Activated T-cell treated with anti-CD3 and anti-CD28 coated beads, Interleukin-2, amount 50 U/mL, for 4 hours (primary cell): ENCODE measurements at regions not wholly inside any gene's neighbourhood (a gene's known extent, or its start where the extent isn't known, plus 50 kb on each side); places are given as distances from the start of the nearest gene placed in this dataset.

ENCODE experiments used
- ATAC-seq, 2 donors: fragments of 200-7000 bp; cut with Tn5 transposase; one replicate each; pipeline ENCODE4 v1.10.0; 2021
- DNase-seq: peaks from one replicate; pipeline ENCODE4 v3.0.0-alpha.2; 2020
- H3K27me3 Mint-ChIP-seq: one replicate; pipeline ENCODE4 v1.8.0; 2021; ENCODE audit warnings: low read depth, mixed read lengths
- H3K36me3 Mint-ChIP-seq: one replicate; pipeline ENCODE4 v1.8.0; 2022; ENCODE audit warnings: mixed read lengths; ENCODE audit not compliant: insufficient read depth
- H3K4me1 Mint-ChIP-seq: one replicate; pipeline ENCODE4 v1.8.0; 2021; ENCODE audit warnings: low read depth, mixed read lengths
- H3K4me3 Mint-ChIP-seq: one replicate; pipeline ENCODE4 v1.8.0; 2021; ENCODE audit warnings: mild to moderate bottlenecking, moderate library complexity, mixed read lengths
- H3K9me3 Mint-ChIP-seq: one replicate; pipeline ENCODE4 v1.8.0; 2021; ENCODE audit warnings: mixed read lengths

GRCh38 chr2:5562426-5562825 lies 129.8 kb upstream of the SOX11 start:
- Mint-ChIP-seq H3K9me3 (no peaks in the 10 kb centered on the region), H3K4me1 (no peaks in the 10 kb centered on the region), H3K36me3 (no peaks in the 10 kb centered on the region), H3K4me3 (no peak overlapping the region), H3K27me3 (no peaks in the 10 kb centered on the region)
- ATAC-seq, result no peak
- DNase-seq, result no peak

DNA sequence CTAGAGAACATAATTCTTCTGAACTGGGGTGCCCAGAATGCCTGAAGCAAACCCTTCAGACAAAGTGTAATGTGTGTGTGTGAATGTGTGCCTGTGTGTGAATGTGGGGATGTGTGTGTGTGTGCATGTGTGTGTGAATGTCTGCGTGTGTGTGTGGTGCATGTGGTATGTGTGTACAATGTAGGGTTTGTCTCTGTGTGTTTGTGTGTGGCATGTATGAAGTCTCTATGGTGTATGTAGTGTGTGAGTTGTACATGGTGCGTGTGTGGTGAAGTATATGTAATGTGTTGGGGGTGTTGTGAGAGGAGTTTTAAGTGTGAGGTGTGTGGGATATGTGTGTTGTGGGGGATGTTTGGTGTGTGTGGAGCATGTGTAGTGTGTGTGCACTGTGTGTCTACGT lies 129.3 kb upstream of the SOX11 start:
- no peak overlapping the region for H3K4me3 Mint-ChIP-seq
- no peaks in the 10 kb centered on the region for H3K4me1 Mint-ChIP-seq
- H3K36me3 Mint-ChIP-seq, result no peaks in the 10 kb centered on the region
- no peaks in the 10 kb centered on the region for H3K9me3 Mint-ChIP-seq
- no peak for ATAC-seq
- no peak for DNase-seq
- H3K27me3 Mint-ChIP-seq, result no peaks in the 10 kb centered on the region

GRCh38 chr2:5563411-5563810 lies 128.8 kb upstream of the SOX11 start:
- Mint-ChIP-seq H3K27me3 (no peaks in the 10 kb centered on the region), H3K4me3 (no peak overlapping the region), H3K36me3 (no peaks in the 10 kb centered on the region)

GRCh38 chr2:5569256-5569655 lies 122.9 kb upstream of the SOX11 start:
- Mint-ChIP-seq H3K4me1 (no peaks in the 10 kb centered on the region), H3K36me3 (no peaks in the 10 kb centered on the region), H3K9me3 (peaks cover 6% of the 10 kb centered on the region), H3K4me3 (no peak overlapping the region), H3K27me3 (no peaks in the 10 kb centered on the region)
- ATAC-seq (no peak), DNase-seq (no peak)

More at GRCh38 chr2:5563411-5563810, 128.8 kb upstream of the SOX11 start:
- Mint-ChIP-seq H3K4me1 (no peaks in the 10 kb centered on the region), H3K9me3 (no peaks in the 10 kb centered on the region)
- ATAC-seq (no peak), DNase-seq (no peak)

GRCh38 chr2:5576015-5576414 lies 116.2 kb upstream of the SOX11 start:
- Mint-ChIP-seq H3K4me3 (no peak overlapping the region), H3K36me3 (no peaks in the 10 kb centered on the region), H3K4me1 (no peaks in the 10 kb centered on the region), H3K27me3 (no peaks in the 10 kb centered on the region), H3K9me3 (peaks cover 13% of the 10 kb centered on the region)
- DNase-seq (no peak), ATAC-seq (no peak)

DNA sequence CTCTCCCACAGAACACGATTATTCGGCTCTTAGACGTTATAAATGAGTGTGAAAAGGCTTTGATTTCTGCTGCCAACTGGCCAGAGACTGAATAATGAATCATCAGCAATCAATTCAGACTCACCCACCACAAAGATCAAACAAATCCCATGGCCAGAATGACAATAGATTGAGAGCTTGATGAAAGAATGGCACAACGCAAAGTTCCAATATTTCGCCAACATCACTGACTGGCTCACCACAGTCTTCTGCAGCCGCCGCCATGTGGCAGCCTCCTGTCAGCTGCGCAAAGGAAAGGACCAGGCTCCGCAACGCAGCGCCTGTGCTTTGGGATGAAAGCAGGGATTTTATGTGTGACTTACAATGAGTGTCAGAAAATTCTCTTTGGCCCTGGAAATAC lies 104.4 kb upstream of the SOX11 start:
- DNase-seq (no peak), ATAC-seq (no peak)
- Mint-ChIP-seq H3K27me3 (no peaks in the 10 kb centered on the region), H3K4me3 (no peak overlapping the region), H3K36me3 (no peaks in the 10 kb centered on the region), H3K9me3 (peaks cover 7% of the 10 kb centered on the region), H3K4me1 (no peaks in the 10 kb centered on the region)

GRCh38 chr2:5588601-5589000 lies 103.6 kb upstream of the SOX11 start:
- Mint-ChIP-seq H3K36me3 (no peaks in the 10 kb centered on the region), H3K4me1 (no peaks in the 10 kb centered on the region), H3K4me3 (no peak overlapping the region), H3K27me3 (no peaks in the 10 kb centered on the region), H3K9me3 (peaks cover 7% of the 10 kb centered on the region)
- ATAC-seq (no peak), DNase-seq (no peak)

DNA sequence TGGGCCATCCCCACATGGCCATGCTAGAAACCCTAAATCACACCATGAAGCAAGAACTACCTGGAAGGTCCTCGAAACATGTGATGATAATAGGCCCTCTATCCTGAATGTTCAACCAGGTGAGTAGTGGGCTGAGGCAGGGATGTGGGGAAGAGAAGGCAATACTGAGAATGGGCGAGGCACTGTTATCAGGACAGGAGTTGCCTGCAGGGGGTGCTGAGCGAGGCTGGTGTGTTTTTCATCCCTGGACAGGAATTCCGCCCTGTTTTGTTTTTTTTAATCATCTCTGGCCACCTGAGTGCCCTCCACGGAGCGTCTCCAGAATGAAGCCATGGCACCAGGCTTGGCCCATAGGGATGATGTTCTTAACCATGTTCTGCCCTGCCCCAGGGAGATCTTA lies 103.0 kb upstream of the SOX11 start:
- no peak for ATAC-seq
- H3K4me1 Mint-ChIP-seq, result no peaks in the 10 kb centered on the region
- DNase-seq, result no peak
- H3K4me3 Mint-ChIP-seq, result no peak overlapping the region
- H3K9me3 Mint-ChIP-seq, result peaks cover 7% of the 10 kb centered on the region
- no peaks in the 10 kb centered on the region for H3K27me3 Mint-ChIP-seq
- H3K36me3 Mint-ChIP-seq, result no peaks in the 10 kb centered on the region

DNA sequence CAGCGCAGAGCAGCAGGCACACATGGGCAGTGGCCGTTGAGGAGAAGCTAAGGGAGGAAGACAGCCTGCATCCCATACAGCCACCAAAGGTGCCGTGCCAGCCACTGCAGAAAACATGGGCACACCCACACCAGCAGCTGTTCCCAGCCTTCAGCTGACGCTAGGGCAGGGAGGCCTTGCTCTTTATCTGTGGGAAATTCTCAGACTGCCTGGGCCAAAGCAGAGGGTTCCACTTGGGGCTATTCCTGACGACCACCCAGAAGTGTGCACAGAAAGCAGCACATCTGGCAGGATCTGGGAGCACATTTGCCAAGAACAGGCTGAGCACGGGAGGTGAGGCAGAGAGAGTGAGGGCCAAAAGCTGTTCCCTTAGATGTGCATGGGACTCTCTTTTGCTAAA lies 101.3 kb upstream of the SOX11 start:
- no peak for DNase-seq
- peaks cover 7% of the 10 kb centered on the region for H3K9me3 Mint-ChIP-seq
- ATAC-seq, result no peak
- H3K36me3 Mint-ChIP-seq, result no peaks in the 10 kb centered on the region
- no peaks in the 10 kb centered on the region for H3K4me1 Mint-ChIP-seq
- H3K27me3 Mint-ChIP-seq, result no peaks in the 10 kb centered on the region
- no peak overlapping the region for H3K4me3 Mint-ChIP-seq

DNA sequence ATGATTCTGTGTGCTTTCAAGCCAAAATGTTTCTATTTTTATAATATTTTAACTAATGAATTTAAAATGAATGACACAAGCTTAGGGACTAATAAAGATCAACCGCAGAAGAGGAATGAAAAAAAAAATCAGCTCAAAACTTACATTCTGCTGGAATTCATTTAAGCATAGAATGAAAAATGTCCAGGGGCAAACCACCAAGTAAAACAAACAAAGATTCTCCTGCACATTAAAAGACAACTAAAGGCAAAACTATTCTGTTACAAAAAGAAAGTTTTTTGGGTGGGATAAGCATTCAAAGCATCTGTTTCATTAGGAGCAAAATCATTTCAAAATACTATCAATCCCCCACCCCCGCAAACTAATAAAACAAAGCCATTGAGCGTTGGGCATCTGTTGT lies 99.3 kb upstream of the SOX11 start:
- no peak for ATAC-seq
- H3K4me3 Mint-ChIP-seq, result no peak overlapping the region
- no peak for DNase-seq
- H3K27me3 Mint-ChIP-seq, result no peaks in the 10 kb centered on the region
- no peaks in the 10 kb centered on the region for H3K36me3 Mint-ChIP-seq
- no peaks in the 10 kb centered on the region for H3K4me1 Mint-ChIP-seq
- peaks cover 3% of the 10 kb centered on the region for H3K9me3 Mint-ChIP-seq

- H3K9me3 Mint-ChIP-seq, result peaks cover 3% of the 10 kb centered on the region
- H3K4me3 Mint-ChIP-seq, result no peak overlapping the region
- H3K36me3 Mint-ChIP-seq, result no peaks in the 10 kb centered on the region
- ATAC-seq (no peak), DNase-seq (no peak)
- no peaks in the 10 kb centered on the region for H3K4me1 Mint-ChIP-seq
- H3K27me3 Mint-ChIP-seq, result no peaks in the 10 kb centered on the region
These were observed 97.9 kb upstream of the SOX11 start for GRCh38 chr2:5594249-5594695.

- no peaks in the 10 kb centered on the region for H3K4me1 Mint-ChIP-seq
- no peaks in the 10 kb centered on the region for H3K27me3 Mint-ChIP-seq
- ATAC-seq, result no peak
- DNase-seq, result no peak
- H3K9me3 Mint-ChIP-seq, result no peaks in the 10 kb centered on the region
- H3K4me3 Mint-ChIP-seq, result no peak overlapping the region
- H3K36me3 Mint-ChIP-seq, result no peaks in the 10 kb centered on the region
These were observed 95.3 kb upstream of the SOX11 start for GRCh38 chr2:5596868-5597267.

- ATAC-seq, result no peak
- Mint-ChIP-seq H3K36me3 (no peaks in the 10 kb centered on the region), H3K9me3 (no peaks in the 10 kb centered on the region), H3K27me3 (no peaks in the 10 kb centered on the region), H3K4me3 (no peak overlapping the region), H3K4me1 (no peaks in the 10 kb centered on the region)
- no peak for DNase-seq
These were observed 94.0 kb upstream of the SOX11 start for GRCh38 chr2:5598156-5598555.

GRCh38 chr2:5609201-5609600 lies 83.0 kb upstream of the SOX11 start:
- Mint-ChIP-seq H3K4me1 (no peaks in the 10 kb centered on the region), H3K4me3 (no peak overlapping the region), H3K27me3 (no peaks in the 10 kb centered on the region), H3K9me3 (peaks cover 9% of the 10 kb centered on the region), H3K36me3 (no peaks in the 10 kb centered on the region)
- no peak for ATAC-seq
- DNase-seq, result no peak

- ATAC-seq, result no peak
- H3K4me1 Mint-ChIP-seq, result no peaks in the 10 kb centered on the region
- peaks cover 13% of the 10 kb centered on the region for H3K9me3 Mint-ChIP-seq
- no peaks in the 10 kb centered on the region for H3K36me3 Mint-ChIP-seq
- no peak for DNase-seq
- H3K4me3 Mint-ChIP-seq, result no peak overlapping the region
- no peaks in the 10 kb centered on the region for H3K27me3 Mint-ChIP-seq
These were observed 79.5 kb upstream of the SOX11 start for GRCh38 chr2:5612666-5613065.

DNA sequence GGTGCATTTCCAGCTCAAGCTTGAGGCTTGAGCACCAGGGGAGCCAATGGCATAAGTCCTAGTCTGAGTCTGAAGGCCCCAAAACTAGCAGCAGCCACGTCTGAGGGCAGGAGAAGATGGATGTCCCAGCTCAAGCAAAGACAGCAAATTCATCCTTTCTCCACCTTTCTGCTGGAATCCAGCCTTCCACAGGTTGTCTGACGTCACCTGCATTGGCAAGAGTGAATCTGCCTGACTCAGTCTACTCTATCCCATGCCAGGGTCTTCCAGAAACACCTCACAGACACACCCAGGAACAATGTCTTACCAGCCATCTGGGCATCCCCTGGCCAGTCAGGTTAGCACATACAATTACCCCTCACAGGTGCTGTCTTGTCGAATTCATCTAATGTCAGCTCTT lies 76.2 kb upstream of the SOX11 start:
- no peak overlapping the region for H3K4me3 Mint-ChIP-seq
- ATAC-seq (no peak), DNase-seq (no peak)
- H3K4me1 Mint-ChIP-seq, result no peaks in the 10 kb centered on the region
- no peaks in the 10 kb centered on the region for H3K36me3 Mint-ChIP-seq
- H3K27me3 Mint-ChIP-seq, result no peaks in the 10 kb centered on the region
- peaks cover 13% of the 10 kb centered on the region for H3K9me3 Mint-ChIP-seq
